ENCODE measurements at regions not wholly inside any gene's neighbourhood (a gene's known extent, or its start where the extent isn't known, plus 50 kb on each side); places are given as distances from the start of the nearest gene placed in this dataset.
A peak's percentile ranks its signal among the peaks of the same experiment; 100 is the strongest.

- TF ChIP-seq OVOL3 (tag by site-specific recombination; IDR thresholded peaks at IDR 0.05): no peak
- no peak for TF ChIP-seq TCF7L2 (IDR thresholded peaks at IDR 0.05; ENCODE audit: borderline replicate concordance, low read depth, low read length)
- TF ChIP-seq ZNF155 (tag by site-specific recombination; IDR thresholded peaks at IDR 0.05): no peak
- no peak for TF ChIP-seq ZNF837 (tag by site-specific recombination; IDR thresholded peaks at IDR 0.05)
- ChIA-PET CTCF (no interaction called here), POLR2A (no interaction called here)
- H3K9me3 ChIP-seq (ENCODE audit: control insufficient read depth, insufficient read depth, low read depth, low read length): no peaks in the 10 kb centered on the region
- H3K4me1 ChIP-seq (ENCODE audit: control insufficient read depth, insufficient read depth, low read length): no peaks in the 10 kb centered on the region
- H3K27ac ChIP-seq (ENCODE audit: extremely low read depth, low read depth, low read length): no peak overlapping the region
- H3K4me3 ChIP-seq (ENCODE audit: low read depth, low read length): no peak overlapping the region
- H3K36me3 ChIP-seq (ENCODE audit: control insufficient read depth in 2 of 2, insufficient read depth in 1 of 2, low read length in 2 of 2): no peaks in the 10 kb centered on the region
These were observed 147.0 kb upstream of the B3GAT1 start for GRCh38 chr11:134558916-134559601.

DNA sequence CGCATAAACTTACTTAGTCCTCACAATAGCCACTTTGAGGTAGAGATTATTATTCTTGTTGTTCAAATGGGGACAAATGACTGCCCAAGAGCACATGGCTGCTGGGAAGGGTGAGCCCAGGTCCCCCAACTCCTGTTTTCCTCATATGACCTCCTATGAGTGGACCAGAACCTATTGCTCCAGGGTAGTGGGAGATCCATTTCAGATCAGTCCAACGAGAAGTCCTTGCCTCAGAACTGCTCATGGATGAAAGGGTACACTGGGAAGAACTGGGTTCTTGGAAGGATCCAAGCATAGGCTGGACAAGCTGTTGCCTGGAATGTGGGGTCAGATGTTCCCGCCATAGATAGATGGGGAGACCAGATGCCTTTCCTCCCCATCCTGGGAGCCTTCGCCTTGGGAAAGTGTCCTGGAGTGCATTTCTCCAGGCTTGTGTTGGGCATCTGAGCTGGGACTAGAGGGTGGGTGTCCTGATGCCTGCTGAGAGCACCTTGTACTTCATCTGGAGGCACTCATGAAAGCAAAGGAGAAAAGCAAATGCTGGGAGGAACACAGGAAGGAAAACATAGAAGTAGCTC is 146.3 kb upstream of the B3GAT1 start:
- Histone ChIP-seq H3K27ac (ENCODE audit: extremely low read depth, low read depth, low read length) (no peak overlapping the region), H3K9me3 (ENCODE audit: control insufficient read depth, insufficient read depth, low read depth, low read length) (no peaks in the 10 kb centered on the region), H3K4me3 (ENCODE audit: low read depth, low read length) (no peak overlapping the region), H3K36me3 (ENCODE audit: control insufficient read depth in 2 of 2, insufficient read depth in 1 of 2, low read length in 2 of 2) (no peaks in the 10 kb centered on the region), H3K4me1 (ENCODE audit: control insufficient read depth, insufficient read depth, low read length) (no peaks in the 10 kb centered on the region)
- ChIA-PET POLR2A (no interaction called here), CTCF (interaction anchor here (0.7 kb wide), 1 partner anchor 10 kb away, joined by 3 read pairs; no protein-coding TSS in a partner anchor)
- TF ChIP-seq ZNF248 (tag by site-specific recombination; IDR thresholded peaks at IDR 0.05) (no peak), FEZF1 (tag by site-specific recombination; IDR thresholded peaks at IDR 0.05) (no peak), ZBTB1 (tag by site-specific recombination; IDR thresholded peaks at IDR 0.05) (no peak), SCRT1 (tag by site-specific recombination; IDR thresholded peaks at IDR 0.05; ENCODE audit: borderline replicate concordance) (no peak), ZNF701 (tag by site-specific recombination; IDR thresholded peaks at IDR 0.05) (no peak)

DNA sequence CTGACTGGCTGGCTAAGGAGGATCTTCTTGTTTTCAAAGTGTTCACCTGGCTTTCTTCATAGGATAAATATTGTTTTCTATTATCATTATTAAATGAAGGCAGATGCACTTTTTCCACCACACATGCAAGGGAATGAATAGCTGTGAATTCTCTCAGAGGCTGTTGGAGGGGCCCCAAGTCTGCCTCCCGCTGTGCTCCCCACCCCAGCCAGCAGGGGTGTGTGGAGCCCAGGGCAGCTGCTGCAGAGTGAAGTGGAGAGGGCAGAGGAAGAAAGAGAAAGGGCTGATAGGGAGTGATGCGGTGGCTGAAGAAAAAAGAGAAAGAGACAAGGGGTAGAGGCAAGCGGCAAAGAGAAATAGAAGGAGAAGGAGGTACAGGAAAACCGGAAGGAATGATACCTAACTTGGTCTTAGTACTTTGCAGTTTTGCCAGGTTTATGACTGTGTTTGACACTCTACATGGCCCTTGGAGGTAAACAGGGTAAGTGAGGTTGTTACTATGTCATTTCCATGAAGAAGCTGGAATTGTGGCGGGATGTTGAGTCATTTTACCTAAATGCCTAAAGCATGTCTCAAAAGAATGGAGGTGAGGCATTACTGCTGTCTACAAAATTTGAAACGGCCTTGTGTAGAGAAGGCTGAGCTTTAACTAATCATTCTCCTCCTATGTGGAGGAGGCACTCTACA is 145.7 kb upstream of the B3GAT1 start:
- ChIA-PET POLR2A (no interaction called here), CTCF (interaction anchor here (0.7 kb wide), 1 partner anchor 10 kb away, joined by 3 read pairs; no protein-coding TSS in a partner anchor)
- Histone ChIP-seq H3K27ac (ENCODE audit: extremely low read depth, low read depth, low read length) (no peak overlapping the region), H3K9me3 (ENCODE audit: control insufficient read depth, insufficient read depth, low read depth, low read length) (no peaks in the 10 kb centered on the region), H3K36me3 (ENCODE audit: control insufficient read depth in 2 of 2, insufficient read depth in 1 of 2, low read length in 2 of 2) (no peaks in the 10 kb centered on the region), H3K4me3 (ENCODE audit: low read depth, low read length) (no peak overlapping the region), H3K4me1 (ENCODE audit: control insufficient read depth, insufficient read depth, low read length) (no peaks in the 10 kb centered on the region)
- peak; percentile 61 for TF ChIP-seq ZIC2 (tag by site-specific recombination; IDR thresholded peaks at IDR 0.05)
- TF ChIP-seq ZNF292 (tag by site-specific recombination; IDR thresholded peaks at IDR 0.05; ENCODE audit: borderline replicate concordance, low read depth): no peak

DNA sequence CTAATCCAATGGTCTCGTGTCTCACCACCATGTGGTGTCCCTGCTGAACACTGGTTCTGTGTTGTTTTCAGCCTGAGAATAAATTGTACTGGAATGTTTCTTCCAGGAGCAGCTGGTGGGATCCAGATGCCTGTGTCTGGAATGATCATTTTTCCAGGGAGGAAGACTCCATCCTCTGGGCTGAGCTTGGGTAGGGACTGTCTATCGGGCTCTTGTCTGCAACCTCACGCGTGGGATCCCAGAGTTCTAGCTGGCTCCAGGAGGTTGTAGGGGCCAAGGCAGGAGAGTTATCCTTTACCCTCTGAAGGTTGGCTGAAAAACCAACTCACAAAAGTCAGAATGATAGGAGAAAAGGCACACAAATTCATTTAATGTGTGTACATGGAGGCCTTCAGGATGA is 144.1 kb upstream of the B3GAT1 start:
- H3K36me3 ChIP-seq (ENCODE audit: control insufficient read depth in 2 of 2, insufficient read depth in 1 of 2, low read length in 2 of 2): no peaks in the 10 kb centered on the region
- H3K27ac ChIP-seq (ENCODE audit: extremely low read depth, low read depth, low read length): no peak overlapping the region
- H3K9me3 ChIP-seq (ENCODE audit: control insufficient read depth, insufficient read depth, low read depth, low read length): no peaks in the 10 kb centered on the region
- H3K4me1 ChIP-seq (ENCODE audit: control insufficient read depth, insufficient read depth, low read length): no peaks in the 10 kb centered on the region
- POLR2A ChIA-PET: no interaction called here
- CTCF ChIA-PET: interaction anchor here (0.6 kb wide), 1 partner anchor 25 kb away, joined by 3 read pairs; no protein-coding TSS in a partner anchor
- TF ChIP-seq FEZF1 (tag by site-specific recombination; IDR thresholded peaks at IDR 0.05) (no peak), ELK4 (IDR thresholded peaks at IDR 0.05; ENCODE audit: borderline replicate concordance, low read depth, low read length) (no peak), ZNF610 (tag by site-specific recombination; IDR thresholded peaks at IDR 0.05; ENCODE audit: borderline replicate concordance) (no peak), ZNF214 (tag by site-specific recombination; IDR thresholded peaks at IDR 0.05; ENCODE audit: borderline replicate concordance) (no peak), ZNF791 (tag by site-specific recombination; IDR thresholded peaks at IDR 0.05) (no peak), HOXC10 (CRISPR knock-in tag; IDR thresholded peaks at IDR 0.05) (no peak), ZNF600 (tag by site-specific recombination; IDR thresholded peaks at IDR 0.05) (no peak), ZNF155 (tag by site-specific recombination; IDR thresholded peaks at IDR 0.05) (no peak)
- TF ChIP-seq, protein P1, sequence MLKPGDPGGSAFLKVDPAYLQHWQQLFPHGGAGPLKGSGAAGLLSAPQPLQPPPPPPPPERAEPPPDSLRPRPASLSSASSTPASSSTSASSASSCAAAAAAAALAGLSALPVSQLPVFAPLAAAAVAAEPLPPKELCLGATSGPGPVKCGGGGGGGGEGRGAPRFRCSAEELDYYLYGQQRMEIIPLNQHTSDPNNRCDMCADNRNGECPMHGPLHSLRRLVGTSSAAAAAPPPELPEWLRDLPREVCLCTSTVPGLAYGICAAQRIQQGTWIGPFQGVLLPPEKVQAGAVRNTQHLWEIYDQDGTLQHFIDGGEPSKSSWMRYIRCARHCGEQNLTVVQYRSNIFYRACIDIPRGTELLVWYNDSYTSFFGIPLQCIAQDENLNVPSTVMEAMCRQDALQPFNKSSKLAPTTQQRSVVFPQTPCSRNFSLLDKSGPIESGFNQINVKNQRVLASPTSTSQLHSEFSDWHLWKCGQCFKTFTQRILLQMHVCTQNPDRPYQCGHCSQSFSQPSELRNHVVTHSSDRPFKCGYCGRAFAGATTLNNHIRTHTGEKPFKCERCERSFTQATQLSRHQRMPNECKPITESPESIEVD (tag by site-specific recombination; IDR thresholded peaks at IDR 0.05): no peak
- no peak overlapping the region for H3K4me3 ChIP-seq (ENCODE audit: low read depth, low read length)

Data from HEK293 (cell line).